Heart right ventricle (tissue), 16 donors: ENCODE measurements at regions not wholly inside any gene's neighbourhood (a gene's known extent, or its start where the extent isn't known, plus 50 kb on each side); places are given as distances from the start of the nearest gene placed in this dataset.

Experiments used
- ATAC-seq, 8 donors: fragments of 200-7000 bp; cut with Tn5 transposase; one replicate each; pipeline ENCODE4 v1.9.1; 2020; ENCODE audit warnings: mild to moderate bottlenecking in 8 of 8, moderate library complexity in 8 of 8, moderate number of reproducible peaks in 1 of 8
- DNase-seq, 2 donors: peaks; one replicate each; pipeline ENCODE4 v3.0.0-alpha.2; 2020
- H3K27ac ChIP-seq, 10 donors: fragments of 200-600 bp; sonication (generic) in 2 of 10; one replicate each; pipeline versions ENCODE4 v1.5.0 to v1.8.0; 2020 to 2022; ENCODE audit warnings: mild to moderate bottlenecking in 3 of 10
- H3K27me3 ChIP-seq, 7 donors: fragments of 200-600 bp; one replicate each; pipeline ENCODE4 v1.8.0; 2021 to 2022; ENCODE audit warnings: mild to moderate bottlenecking in 2 of 7
- H3K36me3 ChIP-seq, 9 donors: fragments of 200-600 bp; sonication (generic) in 1 of 9; one replicate each; pipeline versions ENCODE4 v1.5.0 to v1.8.0; 2020 to 2022; ENCODE audit warnings: mild to moderate bottlenecking in 2 of 9
- H3K4me1 ChIP-seq, 9 donors: fragments of 200-600 bp; sonication (generic) in 1 of 9; one replicate each; pipeline versions ENCODE4 v1.5.0 to v1.8.0; 2020 to 2022; ENCODE audit warnings: mild to moderate bottlenecking in 4 of 9
- H3K4me3 ChIP-seq, 10 donors: fragments of 200-600 bp; sonication (generic) in 2 of 10; one replicate each; pipeline versions ENCODE4 v1.5.0 to v1.8.0; 2020 to 2022; ENCODE audit warnings: mild to moderate bottlenecking in 7 of 10, moderate library complexity in 2 of 10
- H3K9me3 ChIP-seq, 11 donors: fragments of 200-600 bp in 10 of 11; sonication (generic) in 2 of 11; one replicate each; pipeline versions ENCODE4 v1.5.0 to v1.8.0; 2013 to 2022; ENCODE audit warnings: mild to moderate bottlenecking in 2 of 11, control low read depth in 1 of 11, moderate library complexity in 1 of 11
- WGBS, 2 donors: extraction: QIAGEN DNeasy Blood & Tissue Kit; methylation state at CpG; one replicate each; pipeline ENCODE4 v1.1.7; 2013; ENCODE audit warnings: inconsistent platforms in 1 of 2; 5-methylcytosine and 5-hydroxymethylcytosine counted together
- intact Hi-C, 10 donors: fragments of 100-400 bp; cut with DNase I; formaldehyde crosslinking; loops; one replicate each; pipeline versions ENCODE4 v1.11.1 to v1.14.2; 2022
- TF ChIP-seq, protein P1 (sequence below), 9 donors: fragments of 200-600 bp; sonication (generic) in 2 of 9; IDR thresholded peaks; one replicate each; pipeline versions ENCODE4 v1.5.0 to v1.8.0; 2021 to 2022; ENCODE audit warnings: antibody characterized with exemption in 9 of 9, mild to moderate bottlenecking in 5 of 9, moderate library complexity in 1 of 9
- donor health status: Arrhythmogenic right ventricular cardiomyopathy.
- donor health status: ischemic (EF 13 %, LVEDD 7.1; RV severe dilation, severe dysfunction).
- donor health status: healthy with polysubstance abuse.
- donor health status: DM: no; HTN: yes; CAD: no.
- donor health status: DM: no; HTN: no; CAD: no.
- donor health status: ischemic (EF 25% LVEDD 6.9; RV normal size, moderate dysfunction).
- donor health status: ischemic (EF 25% LVEDD 5.7; RV mildly dilated, moderate dysfunction).
- donor health status: healthy.
- donor health status: DM: yes; HTN: yes; CAD: no.
- donor health status: Ischemic cardiomyopathy.
- donor health status: ischemic (EF 35%, LVEDD 5.7; RV mildly dilated, moderate dysfunction).
- donor health status: nonischemic (EF 11% LVEDD 7.7; RV severe dilation, severe dysfunction).
- donor health status: DM: yes; HTN: yes; CAD: no.
- donor health status: PGD.
- donor health status: ischemic (EF 29% LVEDD 5.4; RV normal size, mild dysfunction).
- donor health status: nonischemic (EF 23%, LVEDD 6.1; RV moderate dilation, normal function).

DNA sequence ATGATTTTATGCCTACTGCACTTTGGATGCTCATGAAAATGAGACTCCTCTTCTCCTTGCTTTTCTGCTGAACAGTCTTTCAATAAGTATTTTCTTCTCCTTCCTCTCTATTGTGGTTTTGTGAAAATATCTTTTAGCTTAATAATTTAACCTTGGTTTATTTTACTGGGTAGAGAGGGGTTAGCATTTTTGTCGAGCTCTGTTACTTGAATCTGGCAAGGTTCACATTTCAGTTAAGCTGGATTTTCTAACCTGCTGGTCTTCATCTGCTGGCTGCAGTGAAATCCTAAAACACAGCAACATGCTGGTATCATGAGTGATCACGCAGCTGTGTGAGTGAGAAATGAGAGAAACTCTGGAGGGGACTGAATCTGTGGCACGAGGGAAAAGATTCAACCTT is 222.7 kb upstream of the NOX3 start:
- intact Hi-C loops, result no loop called here
- no peaks in the 10 kb centered on the region for H3K27me3 ChIP-seq
- H3K4me1 ChIP-seq, result no peaks in the 10 kb centered on the region
- H3K9me3 ChIP-seq, result no peaks in the 10 kb centered on the region
- DNase-seq (no peak), ATAC-seq (no peak)
- H3K36me3 ChIP-seq, result no peaks in the 10 kb centered on the region
- no peak overlapping the region for H3K27ac ChIP-seq
- TF ChIP-seq, protein P1, sequence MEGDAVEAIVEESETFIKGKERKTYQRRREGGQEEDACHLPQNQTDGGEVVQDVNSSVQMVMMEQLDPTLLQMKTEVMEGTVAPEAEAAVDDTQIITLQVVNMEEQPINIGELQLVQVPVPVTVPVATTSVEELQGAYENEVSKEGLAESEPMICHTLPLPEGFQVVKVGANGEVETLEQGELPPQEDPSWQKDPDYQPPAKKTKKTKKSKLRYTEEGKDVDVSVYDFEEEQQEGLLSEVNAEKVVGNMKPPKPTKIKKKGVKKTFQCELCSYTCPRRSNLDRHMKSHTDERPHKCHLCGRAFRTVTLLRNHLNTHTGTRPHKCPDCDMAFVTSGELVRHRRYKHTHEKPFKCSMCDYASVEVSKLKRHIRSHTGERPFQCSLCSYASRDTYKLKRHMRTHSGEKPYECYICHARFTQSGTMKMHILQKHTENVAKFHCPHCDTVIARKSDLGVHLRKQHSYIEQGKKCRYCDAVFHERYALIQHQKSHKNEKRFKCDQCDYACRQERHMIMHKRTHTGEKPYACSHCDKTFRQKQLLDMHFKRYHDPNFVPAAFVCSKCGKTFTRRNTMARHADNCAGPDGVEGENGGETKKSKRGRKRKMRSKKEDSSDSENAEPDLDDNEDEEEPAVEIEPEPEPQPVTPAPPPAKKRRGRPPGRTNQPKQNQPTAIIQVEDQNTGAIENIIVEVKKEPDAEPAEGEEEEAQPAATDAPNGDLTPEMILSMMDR (IDR thresholded peaks at IDR 0.05), result no peak
- no peak overlapping the region for H3K4me3 ChIP-seq
- WGBS, 2 donors, result 72 to 76% methylated on average over 3 of the region's 3 CpGs

DNA sequence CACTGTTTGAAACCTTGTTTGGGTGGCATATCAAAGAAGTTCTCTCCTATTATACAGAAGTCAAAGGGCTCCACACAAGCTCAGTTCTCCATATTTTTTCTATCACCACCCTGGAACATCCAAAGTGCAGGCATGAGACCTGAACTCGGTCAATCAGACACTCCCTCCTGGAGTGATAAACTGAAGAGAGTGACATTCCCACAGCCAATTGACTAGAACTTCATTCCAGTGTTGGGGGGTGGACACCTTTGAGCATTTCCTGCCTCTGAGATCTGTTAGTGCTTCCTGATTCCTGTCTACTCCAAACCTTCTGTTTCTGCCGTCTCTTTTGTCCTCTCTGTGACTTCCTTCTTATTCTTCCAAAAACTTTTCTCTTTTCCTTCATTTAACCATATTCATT is 220.7 kb upstream of the NOX3 start:
- ATAC-seq, result no peak
- H3K4me3 ChIP-seq, result no peak overlapping the region
- H3K9me3 ChIP-seq, result no peaks in the 10 kb centered on the region
- H3K36me3 ChIP-seq, result no peaks in the 10 kb centered on the region
- no peak for DNase-seq
- no peaks in the 10 kb centered on the region for H3K4me1 ChIP-seq
- TF ChIP-seq, protein P1 (IDR thresholded peaks at IDR 0.05), result no peak
- WGBS, 2 donors, result 33 to 43% methylated on average over 2 of the region's 2 CpGs
- no peaks in the 10 kb centered on the region for H3K27me3 ChIP-seq
- intact Hi-C loops, result no loop called here
- H3K27ac ChIP-seq, result no peak overlapping the region

DNA sequence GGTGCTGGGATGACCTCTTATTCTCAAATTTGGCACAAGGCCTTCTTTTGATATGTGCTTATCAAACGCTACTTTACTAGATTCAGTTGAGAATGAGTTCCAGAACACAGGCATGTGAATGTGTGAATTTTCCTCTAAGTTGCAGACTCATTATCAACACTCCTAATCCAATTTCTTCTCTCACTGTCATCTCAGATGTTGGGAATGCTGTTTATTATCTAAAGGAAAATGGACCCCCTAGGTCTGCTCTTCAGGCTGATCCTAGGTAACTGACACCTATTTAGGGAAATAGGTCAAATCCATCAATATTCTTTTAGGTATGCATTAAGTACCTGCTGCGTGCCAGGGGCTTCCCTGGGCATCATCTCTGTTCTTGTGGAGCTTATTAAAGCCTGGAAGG is 215.0 kb upstream of the NOX3 start:
- TF ChIP-seq, protein P1 (IDR thresholded peaks at IDR 0.05), result no peak
- Histone ChIP-seq H3K9me3 (no peaks in the 10 kb centered on the region), H3K4me1 (no peaks in the 10 kb centered on the region), H3K4me3 (no peak overlapping the region), H3K27me3 (no peaks in the 10 kb centered on the region), H3K27ac (no peak overlapping the region), H3K36me3 (no peaks in the 10 kb centered on the region)
- 70 to 80% methylated on average over 2 of the region's 2 CpGs for WGBS, 2 donors
- ATAC-seq (no peak), DNase-seq (no peak)
- intact Hi-C loops, result no loop called here

DNA sequence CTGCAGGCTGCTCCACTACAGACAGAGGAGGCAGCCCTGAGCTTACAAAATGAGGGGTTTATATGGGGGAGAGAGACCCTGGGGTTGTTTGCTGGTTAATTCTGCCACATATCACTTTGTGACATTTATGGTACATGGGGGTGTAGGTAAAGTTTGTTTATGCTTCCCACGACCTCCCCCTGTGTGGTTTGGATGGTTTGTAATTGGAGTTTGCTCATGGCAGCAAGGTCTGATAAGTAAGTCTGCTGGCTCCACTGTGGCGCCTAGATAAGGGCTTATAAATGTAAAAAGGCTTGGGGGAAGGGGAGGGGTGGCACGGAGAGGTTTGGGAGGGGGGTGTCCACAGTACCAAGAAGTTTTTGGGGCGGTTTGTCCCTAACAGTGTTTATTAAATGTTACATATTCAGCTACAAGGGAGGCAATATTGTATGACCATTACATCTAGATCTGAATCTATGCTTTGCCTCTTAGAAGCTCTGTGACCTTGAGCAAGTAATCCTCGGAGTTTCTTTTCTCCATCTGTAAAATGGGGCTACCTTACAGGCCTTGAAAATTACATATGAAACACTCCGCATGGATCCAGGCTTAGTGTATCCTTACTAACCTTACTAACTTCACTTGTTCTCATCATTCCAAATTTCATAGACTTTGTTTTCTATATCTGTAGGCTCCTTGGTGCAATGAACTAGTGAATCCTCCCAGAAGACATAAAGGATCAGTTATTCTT is 204.8 kb upstream of the NOX3 start:
- Histone ChIP-seq H3K27ac (no peak overlapping the region), H3K27me3 (peaks cover 0 to 7% (median 0%) of the 10 kb centered on the region in 7 donors), H3K4me1 (no peaks in the 10 kb centered on the region), H3K36me3 (no peaks in the 10 kb centered on the region), H3K4me3 (no peak overlapping the region), H3K9me3 (peaks cover 0 to 5% (median 0%) of the 10 kb centered on the region in 11 donors)
- TF ChIP-seq, protein P1 (IDR thresholded peaks at IDR 0.05), result no peak
- intact Hi-C loops, result no loop called here
- WGBS, 2 donors, result 49 to 56% methylated on average over 6 of the region's 6 CpGs
- no peak for DNase-seq
- no peak for ATAC-seq
